ENCODE measurements at regions not wholly inside any gene's neighbourhood (a gene's known extent, or its start where the extent isn't known, plus 50 kb on each side); places are given as distances from the start of the nearest gene placed in this dataset.
"Not testable (repeated sequence)": the region's sequence is repeated elsewhere in the genome, so short reads cannot be mapped to it uniquely, and the experiment has no call there.

GRCh38 chr2:131673400-131674173 is 145.9 kb downstream of the CCDC74A start:
- peak; percentile 72 for DNase-seq

- no peak for DNase-seq
These were observed 146.5 kb downstream of the CCDC74A start for GRCh38 chr2:131674174-131674507.

GRCh38 chr2:131681611-131682121 is 154.0 kb downstream of the CCDC74A start:
- not testable (repeated sequence) for DNase-seq

DNA sequence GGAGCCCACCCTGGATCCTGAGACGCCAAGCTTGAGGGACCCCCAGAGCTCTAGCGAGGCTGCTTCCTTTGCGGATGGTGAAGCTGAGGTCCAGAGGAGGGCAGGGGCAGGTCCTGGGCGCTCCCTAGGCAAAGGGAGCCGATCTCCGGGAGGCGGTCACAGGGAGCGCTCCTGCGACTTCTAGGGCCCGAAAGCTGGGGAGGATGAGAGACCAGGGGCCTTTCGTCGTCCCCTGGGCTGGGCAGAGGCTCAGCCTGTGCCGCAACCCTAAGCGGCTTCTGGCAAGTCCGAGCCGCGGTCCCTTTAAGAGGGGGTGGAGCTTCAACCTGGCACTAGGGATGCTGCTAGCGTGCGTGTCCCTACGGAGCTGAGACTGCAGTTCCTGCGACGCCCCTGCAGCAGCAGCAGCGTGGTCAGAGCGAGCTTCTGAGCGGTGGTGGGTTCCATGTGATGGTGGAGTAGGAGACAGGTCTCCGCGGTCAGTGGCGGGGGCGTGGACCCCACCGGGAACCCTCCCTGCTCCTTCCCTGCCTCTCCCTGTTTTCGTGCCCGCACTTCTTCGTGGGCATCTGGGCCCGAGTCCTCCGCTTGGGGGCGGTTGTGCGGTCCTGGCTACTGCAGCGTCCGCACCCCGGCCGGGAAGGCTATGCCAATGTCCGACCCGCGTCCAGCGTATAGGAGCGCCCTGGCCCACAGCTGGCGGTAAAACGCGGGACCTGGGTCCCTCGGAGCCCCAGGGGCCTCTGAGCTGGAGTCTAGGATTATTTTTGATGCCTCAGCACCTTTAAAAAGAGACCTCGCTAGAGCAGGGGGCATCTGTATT is 154.6 kb downstream of the CCDC74A start:
- peak; percentile 85 for DNase-seq

DNA sequence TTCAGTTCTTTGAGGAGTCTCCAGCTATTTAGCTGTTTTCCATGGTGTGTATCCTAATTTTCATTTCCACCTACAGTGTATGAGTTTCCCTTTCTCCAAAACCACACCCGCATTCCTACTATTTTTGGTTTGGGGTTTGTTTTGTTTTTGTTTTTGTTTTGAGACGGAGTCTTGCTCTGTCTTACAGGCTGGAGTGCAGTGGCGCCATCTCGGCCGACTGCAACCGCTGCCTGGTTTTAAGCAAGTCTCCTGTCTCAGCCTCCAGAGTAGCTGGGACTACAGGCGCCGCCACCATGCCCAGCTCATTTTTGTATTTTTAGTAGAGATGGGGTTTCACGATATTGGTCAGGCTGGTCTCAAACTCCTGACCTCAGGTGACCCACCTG is 155.2 kb downstream of the CCDC74A start:
- DNase-seq, result peak; percentile 31

- DNase-seq, result peak; percentile 68
These were observed 157.1 kb downstream of the CCDC74A start for GRCh38 chr2:131684631-131685316.

- not testable (repeated sequence) for DNase-seq
These were observed 158.6 kb downstream of the CCDC74A start for GRCh38 chr2:131686164-131686893.

DNA sequence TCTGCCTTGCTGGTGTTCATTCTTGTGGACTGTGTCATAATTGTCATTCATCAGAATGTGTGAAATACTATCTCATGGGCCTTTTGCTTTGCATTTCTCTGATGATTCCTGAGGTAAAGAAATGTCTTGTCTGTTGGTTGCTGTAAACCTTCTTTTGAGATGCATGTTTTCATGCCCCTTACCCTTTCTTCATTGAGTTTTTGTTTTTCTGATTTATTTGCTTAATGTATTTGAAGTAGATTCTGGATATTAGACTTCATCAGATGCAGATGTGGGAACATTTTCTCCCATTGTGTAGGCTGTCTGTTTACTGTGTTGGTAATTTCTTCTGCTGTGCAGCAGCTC is 159.2 kb downstream of the CCDC74A start:
- DNase-seq, result not testable (repeated sequence)

DNA sequence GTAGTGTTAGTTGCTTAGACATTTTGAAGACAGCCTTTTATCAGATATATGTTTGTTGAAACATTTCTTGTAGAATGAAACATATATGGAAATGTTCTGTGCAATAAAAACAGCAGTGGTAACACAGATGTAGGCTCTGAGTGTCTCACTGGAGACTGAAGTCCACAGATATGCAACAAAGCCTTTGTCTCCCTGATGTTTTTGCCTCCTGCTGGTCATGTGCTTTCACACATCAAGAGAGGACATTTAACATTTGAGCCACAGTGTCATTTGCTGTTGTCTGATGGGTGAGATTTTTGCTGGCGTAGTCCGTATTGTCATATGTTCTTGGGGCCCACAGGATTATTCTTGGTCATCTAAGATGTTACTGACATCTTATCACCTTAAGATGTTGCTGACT is 161.4 kb downstream of the CCDC74A start:
- DNase-seq, result not testable (repeated sequence)

DNA sequence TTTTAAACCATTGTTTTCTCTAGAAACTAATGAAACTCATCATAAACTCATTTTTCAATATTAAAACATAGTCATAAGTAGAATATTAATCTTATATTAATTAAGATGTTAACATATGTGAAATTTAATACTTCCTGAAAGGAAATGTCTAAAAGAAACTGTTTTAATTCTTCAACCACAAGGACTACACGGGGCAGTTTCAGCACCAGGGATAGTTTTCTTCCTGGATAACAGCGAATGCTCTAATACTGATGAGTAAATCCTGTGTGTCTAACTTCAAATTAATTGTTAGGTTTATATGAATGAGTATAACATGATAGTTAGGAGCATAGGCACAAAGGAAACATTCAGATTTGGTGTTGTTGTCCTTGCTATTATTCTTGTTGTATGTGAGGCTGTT is 183.6 kb downstream of the CCDC74A start:
- DNase-seq, result not testable (repeated sequence)

- not testable (repeated sequence) for DNase-seq
These were observed 190.2 kb downstream of the CCDC74A start for GRCh38 chr2:131717907-131718306.

GRCh38 chr2:131721163-131721562 is 193.5 kb downstream of the CCDC74A start:
- DNase-seq, result not testable (repeated sequence)

DNA sequence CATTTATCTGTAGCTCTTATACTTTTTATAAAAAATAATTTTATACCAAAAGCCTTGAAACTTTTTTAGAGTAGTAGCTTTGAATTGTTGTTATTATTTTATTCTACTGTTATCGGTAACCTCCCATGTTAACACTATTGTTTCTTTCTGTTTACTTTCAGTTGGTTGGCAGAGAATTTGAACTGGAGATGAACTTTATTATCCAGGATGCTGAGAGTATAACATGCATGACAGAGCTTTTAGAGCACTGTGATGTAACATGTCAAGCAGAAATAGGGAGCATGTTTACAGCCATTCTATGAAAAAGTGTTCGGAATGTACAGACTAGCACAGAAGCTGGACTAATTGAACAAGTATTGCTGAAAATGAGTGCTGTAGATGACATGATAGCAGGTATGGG is 194.6 kb downstream of the CCDC74A start:
- DNase-seq, result not testable (repeated sequence)

GRCh38 chr2:131724019-131724418 is 196.3 kb downstream of the CCDC74A start:
- DNase-seq, result no peak

DNA sequence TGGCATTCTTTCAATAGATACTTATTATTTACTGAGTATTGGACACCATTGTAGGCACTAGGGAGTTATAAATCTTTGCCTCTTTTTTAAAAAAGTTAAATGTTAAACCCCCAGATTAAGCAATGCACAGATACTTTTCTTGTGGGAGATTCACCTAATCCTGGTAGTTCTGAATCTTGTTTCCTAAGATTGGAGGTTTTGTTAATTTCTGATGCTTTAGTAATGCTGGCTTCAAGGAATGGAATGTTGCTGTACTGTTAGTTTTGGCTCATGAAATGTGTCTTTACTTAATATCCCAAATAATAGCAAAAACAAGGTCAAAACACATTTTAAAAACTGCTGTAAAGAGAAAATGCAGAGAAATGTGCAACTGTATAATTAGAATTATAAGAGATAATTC is 200.8 kb downstream of the CCDC74A start:
- not testable (repeated sequence) for DNase-seq

DNA sequence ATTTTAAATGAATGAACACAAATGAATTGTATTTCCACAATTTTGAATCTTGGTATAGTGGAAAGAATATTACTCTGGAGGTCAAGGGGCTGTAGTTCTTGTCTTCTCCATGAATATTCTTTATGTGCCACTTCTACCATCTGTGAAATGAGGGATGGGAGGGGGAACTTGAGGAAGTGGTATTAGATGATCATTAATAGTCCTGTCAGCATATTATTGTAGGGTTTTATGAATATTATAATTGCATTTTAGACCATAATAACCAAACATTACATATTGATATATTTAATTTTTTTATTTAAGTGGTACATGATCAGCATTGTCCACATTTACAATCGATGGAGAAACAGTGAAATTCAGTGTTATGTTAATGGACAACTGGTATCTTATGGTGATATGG is 205.8 kb downstream of the CCDC74A start:
- DNase-seq, result not testable (repeated sequence)

DNA sequence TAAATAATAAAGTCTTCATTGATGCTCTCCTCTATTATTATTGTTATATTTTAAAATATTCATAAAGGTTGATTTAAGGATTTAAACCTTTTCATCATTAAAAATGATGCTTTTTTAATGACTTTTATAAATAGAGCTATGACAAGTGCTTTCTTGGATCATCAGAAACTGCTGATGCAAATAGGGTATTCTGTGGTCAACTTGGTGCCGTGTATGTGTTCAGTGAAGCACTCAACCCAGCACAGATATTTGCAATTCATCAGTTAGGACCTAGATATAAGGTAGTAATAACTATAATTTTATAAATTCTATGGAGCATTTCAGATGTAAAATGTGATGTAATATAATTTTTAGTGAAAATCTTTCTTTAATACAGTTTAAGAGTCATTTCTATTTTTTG is 208.7 kb downstream of the CCDC74A start:
- DNase-seq, result not testable (repeated sequence)

GRCh38 chr2:131738533-131738932 is 210.8 kb downstream of the CCDC74A start:
- DNase-seq, result not testable (repeated sequence)

GRCh38 chr2:131738996-131739434 is 211.3 kb downstream of the CCDC74A start:
- DNase-seq, result not testable (repeated sequence)

- no peak for DNase-seq
These were observed 226.2 kb downstream of the CCDC74A start for GRCh38 chr2:131753640-131754561.

DNA sequence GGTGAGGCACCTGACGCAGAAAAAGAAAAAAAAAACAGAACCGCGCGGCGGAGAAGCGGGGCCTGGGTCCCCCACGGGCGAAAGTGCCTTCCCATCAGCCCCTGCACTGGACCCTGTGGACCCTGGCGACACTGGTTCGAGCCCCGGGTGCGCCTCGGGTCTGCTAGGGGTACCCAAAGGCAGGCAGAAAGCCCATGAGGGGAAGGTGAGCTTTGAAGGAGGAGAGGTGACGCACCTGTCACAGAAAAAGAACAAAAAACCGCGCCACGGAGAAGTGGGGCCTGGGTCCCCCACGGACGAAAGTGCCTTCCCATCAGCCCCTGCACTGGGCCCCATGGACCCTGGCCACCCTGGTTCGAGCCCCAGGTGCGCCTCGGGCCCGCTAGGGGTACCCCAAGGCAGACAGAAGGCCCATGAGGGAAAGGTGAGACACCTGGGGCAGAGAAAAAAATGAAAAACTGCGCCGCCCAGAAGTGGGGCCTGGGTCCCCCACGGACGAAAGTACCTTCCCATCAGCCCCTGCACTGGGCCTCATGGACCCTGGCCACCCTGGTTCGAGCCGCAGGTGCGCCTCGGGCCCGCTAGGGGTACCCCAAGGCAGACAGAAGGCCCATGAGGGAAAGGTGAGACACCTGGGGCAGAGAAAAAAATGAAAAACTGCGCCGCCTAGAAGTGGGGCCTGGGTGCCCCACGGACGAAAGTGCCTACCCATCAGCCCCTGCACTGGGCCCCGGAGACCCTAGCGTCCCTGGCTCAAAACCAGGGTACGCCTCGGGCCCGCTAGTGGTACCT is 227.4 kb downstream of the CCDC74A start:
- DNase-seq, result no peak

Data from HCEC 1CT (cell line).